HG02763 (cell line): ENCODE measurements at regions not wholly inside any gene's neighbourhood (a gene's known extent, or its start where the extent isn't known, plus 50 kb on each side); places are given as distances from the start of the nearest gene placed in this dataset.
A peak's percentile ranks its signal among the peaks of the same experiment; 100 is the strongest.

Experiments
- ATAC-seq: cut with Tn5 transposase; IDR thresholded peaks from one replicate; pipeline ENCODE4 v1.9.1; 2021; ENCODE audit warnings: mild to moderate bottlenecking, moderate library complexity; ENCODE audit not compliant: unreplicated experiment

DNA sequence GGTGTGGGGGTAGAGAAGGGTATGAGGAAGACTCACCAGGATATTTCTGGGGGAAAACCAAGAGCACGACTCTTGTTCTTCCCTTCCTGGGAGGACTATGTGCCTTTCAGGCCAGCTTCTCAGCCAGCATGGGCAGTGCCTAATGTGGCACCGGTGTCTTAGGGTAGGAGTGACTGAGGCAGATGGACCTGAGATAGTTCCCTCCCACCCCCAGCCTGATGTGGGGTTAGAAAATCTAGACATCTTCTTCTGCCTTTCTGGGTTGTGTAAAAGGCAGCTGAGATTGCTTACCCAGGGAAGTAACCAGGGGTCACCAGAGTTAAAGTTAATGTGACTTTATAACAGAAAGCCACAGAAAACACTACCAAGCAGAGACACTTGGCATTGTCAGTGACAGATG, 127.3 kb downstream of the TMA16 start:
- ATAC-seq, result no peak

DNA sequence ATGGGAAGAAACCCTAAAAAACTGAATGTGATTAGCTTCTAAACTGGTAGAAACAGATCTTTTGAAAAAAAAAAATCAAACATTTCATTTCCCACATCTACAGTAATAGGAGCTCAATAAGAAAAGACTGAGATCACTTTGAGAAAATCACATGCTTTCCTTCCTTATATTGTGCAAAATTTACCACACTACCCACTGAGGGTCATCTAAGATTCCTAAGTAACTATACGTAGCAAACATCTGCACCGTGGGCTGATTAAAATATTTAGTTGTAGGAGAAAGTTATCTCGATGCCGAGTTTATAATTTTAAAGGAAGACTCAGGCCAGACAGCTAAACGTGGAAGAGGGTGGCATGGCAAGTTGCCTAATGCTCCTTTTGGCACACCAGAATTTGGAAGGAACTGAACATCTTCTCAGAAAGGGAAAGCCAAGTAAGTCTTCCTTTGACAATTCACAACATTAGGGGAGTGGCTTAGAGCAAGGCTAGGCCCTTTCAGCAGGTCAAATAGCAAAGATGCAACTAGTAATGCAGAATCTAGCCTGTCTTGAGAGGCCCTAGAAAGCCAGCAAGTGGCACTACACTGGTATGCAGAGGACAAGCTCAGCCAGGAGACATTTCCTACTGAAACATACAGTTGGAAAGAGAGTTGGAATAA, 128.0 kb downstream of the TMA16 start:
- no peak for ATAC-seq

DNA sequence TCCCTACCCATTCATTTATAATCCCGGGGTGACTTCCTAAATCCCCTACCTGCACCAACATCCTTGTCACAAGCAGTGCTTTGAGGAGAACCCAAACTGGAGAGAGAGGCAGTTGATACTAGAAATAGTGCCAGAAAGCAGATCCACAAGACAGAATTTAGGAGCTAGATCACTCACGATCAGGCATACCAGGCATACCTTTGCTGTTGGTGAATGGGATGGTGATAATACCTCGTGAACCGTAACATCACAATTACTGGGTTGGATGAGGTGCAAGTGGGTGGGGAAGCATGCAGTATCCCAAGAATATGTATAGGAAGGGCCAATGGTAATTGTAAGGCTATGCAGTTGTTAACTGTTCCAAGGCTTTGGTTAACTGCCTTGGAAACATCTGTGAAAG, 129.3 kb downstream of the TMA16 start:
- ATAC-seq, result no peak

DNA sequence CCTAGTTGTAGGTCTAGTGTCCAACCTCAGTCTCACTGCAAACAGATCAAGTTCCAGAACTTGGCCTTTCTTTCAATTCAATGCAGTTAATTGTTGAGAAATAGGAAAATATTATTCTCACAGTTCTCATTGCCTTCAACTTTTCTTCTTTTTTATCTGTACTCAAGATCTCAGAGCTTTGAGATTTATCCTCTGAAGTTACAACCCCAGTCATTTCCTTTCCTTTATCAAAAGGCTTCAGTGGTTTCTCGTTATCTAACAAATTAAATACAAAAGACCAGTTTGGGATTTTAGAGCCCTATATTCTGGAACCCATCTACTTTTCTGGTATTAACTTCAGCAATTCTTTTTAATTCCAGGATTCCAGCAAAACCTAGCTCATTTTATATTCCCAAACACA, 130.2 kb downstream of the TMA16 start:
- ATAC-seq, result no peak

DNA sequence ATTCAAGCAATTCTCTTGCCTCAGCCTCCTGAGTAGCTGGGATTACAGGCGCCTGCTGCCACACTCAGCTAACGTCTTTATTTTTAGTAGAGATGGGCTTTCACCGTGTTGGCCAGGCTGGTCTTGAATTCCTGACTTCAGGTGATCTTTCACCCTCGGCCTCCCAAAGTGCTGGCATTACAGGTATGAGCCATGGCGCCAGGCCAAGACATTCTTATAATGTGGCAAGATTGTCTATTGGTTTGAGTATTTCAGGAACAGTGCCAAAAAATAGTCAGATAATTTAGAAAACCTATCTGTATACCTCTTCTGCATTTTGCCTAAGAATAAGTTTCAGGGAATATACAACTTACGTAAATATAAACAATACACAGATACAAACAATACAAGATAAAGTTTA, 136.8 kb downstream of the TMA16 start:
- no peak for ATAC-seq

- ATAC-seq, result no peak
Observed at GRCh38 chr4:163638909-163639308, 144.4 kb downstream of the TMA16 start.

- ATAC-seq, result no peak
Observed at GRCh38 chr4:163649557-163650091, 155.1 kb downstream of the TMA16 start.

DNA sequence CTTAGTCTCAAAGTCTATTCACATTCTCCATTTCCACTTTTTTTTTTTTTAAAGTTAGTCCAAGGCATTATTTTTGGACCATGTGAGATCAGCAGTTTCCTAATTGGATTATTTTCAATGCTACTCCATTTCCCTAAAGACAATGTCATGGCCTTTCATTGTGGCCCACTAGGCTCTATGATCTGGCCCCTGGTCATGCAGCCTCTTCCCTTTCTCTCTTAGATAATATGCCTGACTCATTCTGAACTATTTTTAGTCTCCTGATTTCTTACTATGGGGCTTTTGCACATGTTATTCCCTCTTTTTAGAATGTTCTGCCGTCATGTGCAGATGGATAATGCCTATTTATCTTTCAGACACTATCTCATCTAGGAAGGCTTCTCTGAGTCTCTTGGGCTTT, 157.3 kb downstream of the TMA16 start:
- no peak for ATAC-seq

DNA sequence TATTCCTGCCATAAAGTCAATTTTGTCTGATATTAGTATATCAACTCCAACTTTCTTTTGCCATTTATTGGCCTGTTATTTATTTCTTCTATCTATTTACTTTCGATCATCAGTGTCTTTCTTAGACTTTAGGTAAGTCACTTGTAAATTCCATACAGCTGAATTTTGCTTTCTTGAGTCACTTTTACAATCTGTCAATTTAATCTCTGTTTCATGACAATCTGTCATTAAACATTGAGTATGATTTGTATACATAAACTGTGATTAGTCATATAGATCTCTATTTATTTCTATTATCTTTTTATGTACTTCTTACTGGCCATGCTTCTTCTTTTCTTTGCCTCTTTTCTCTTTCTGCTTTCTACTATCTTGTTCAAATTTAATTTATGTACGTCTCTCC, 160.1 kb downstream of the TMA16 start:
- ATAC-seq, result no peak

DNA sequence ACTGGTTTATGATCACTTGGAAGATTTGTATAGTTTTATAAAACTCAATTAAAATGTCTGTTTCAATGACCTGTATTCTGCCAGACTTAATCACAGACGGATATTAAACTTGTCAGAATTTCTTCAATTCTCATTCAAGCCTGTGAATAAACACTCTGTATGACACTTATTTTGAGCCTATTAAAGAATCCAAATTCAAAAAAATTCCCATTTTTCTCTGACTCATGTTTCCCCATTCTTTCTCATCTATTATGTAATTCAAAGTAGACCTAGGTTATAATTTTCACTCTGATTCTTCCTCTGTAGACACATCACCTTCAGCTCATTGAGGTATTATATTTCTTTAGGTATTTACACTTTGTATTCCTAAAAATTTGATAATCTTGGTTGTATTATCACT, 166.1 kb downstream of the TMA16 start:
- no peak for ATAC-seq

- peak; percentile 31 for ATAC-seq
Observed at GRCh38 chr4:163662768-163663167, 168.3 kb downstream of the TMA16 start.

- ATAC-seq, result peak; percentile 83
Observed at GRCh38 chr4:163663454-163664225, 169.2 kb downstream of the TMA16 start.

- ATAC-seq, result no peak
Observed at GRCh38 chr4:163665101-163665500, 170.6 kb downstream of the TMA16 start.

GRCh38 chr4:163665521-163666331, 171.2 kb downstream of the TMA16 start:
- ATAC-seq, result peak; percentile 33

GRCh38 chr4:163666332-163666873, 171.9 kb downstream of the TMA16 start:
- ATAC-seq, result no peak

GRCh38 chr4:163672751-163673150, 178.3 kb downstream of the TMA16 start:
- no peak for ATAC-seq

DNA sequence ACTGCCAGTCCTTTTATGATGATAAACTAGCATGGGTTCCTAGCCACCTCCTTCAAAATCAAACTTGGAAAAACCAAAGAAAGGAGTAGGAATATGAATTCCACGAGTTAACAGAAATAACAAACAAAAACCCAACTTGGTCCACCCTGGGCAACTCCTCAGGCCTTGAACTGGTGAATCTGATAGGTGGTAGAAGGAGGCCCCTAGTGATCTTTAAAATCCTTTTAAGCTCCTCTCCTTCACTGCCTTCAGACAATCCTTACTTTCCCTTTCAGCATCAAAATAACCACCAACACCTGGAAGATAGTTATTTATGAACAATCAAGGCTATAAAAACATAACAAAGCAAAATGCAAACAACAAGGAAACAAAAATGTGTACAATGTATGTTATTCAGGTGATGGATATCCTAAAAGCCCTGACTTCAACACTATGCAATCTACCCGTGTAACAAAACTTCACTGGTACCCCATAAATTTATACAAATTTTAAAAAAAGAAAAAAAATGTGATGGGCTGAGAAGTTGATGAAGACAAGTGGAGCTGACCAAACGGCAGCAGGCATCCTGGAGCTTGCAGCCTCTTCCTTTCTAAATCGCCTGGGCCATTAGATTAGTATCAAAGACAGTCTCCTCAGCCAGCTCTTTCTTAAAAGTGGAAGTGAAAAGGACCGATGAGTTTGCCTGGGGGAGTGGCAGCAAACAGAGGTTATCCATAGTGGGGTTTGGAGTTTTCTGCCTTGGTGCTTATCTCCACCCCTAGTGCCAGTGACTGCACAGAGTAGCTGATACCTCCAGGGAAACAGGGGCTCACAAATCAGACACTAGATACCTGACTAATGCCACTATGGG, 179.6 kb downstream of the TMA16 start:
- ATAC-seq, result no peak

DNA sequence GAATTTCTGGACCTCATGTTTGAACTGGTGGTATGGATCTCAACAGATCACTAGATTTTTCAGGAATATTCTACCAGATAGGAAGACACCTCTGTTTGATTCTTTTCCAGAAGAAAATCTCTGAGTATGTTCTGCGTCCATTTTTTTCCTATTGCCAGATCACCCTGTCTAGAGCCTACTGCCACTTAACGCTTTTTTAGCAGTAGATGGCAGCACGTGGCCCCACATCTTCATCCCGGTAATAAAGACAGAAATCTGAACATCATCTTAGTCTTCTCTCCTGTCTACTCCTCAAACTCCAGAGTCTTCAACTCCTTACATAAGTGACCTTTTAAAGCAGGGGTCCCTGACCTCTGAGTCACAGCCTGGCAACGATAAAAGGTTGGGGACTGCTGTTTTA, 184.7 kb downstream of the TMA16 start:
- ATAC-seq, result no peak

- ATAC-seq, result no peak
Observed at GRCh38 chr4:163680386-163681098, 186.1 kb downstream of the TMA16 start.
